ENCODE measurements at regions not wholly inside any gene's neighbourhood (a gene's known extent, or its start where the extent isn't known, plus 50 kb on each side); places are given as distances from the start of the nearest gene placed in this dataset.

GRCh38 chr2:111628221-111628620 lies 255.8 kb downstream of the ANAPC1 start:
- no peak for DNase-seq

GRCh38 chr2:111629983-111630382 lies 254.0 kb downstream of the ANAPC1 start:
- DNase-seq, result no peak

- DNase-seq, result no peak
These were observed 251.3 kb downstream of the ANAPC1 start for GRCh38 chr2:111632661-111633060.

- DNase-seq, result no peak
These were observed 250.8 kb downstream of the ANAPC1 start for GRCh38 chr2:111633189-111633588.

GRCh38 chr2:111633643-111634042 lies 250.3 kb downstream of the ANAPC1 start:
- DNase-seq, result no peak

- DNase-seq, result no peak
These were observed 249.8 kb downstream of the ANAPC1 start for GRCh38 chr2:111634050-111634794.

- DNase-seq, result no peak
These were observed 248.9 kb downstream of the ANAPC1 start for GRCh38 chr2:111634995-111635538.

- DNase-seq, result no peak
These were observed 247.1 kb downstream of the ANAPC1 start for GRCh38 chr2:111636905-111637304.

- DNase-seq, result no peak
These were observed 245.6 kb downstream of the ANAPC1 start for GRCh38 chr2:111638274-111638877.

- DNase-seq, result no peak
These were observed 243.5 kb downstream of the ANAPC1 start for GRCh38 chr2:111640480-111640879.

- no peak for DNase-seq
These were observed 241.2 kb downstream of the ANAPC1 start for GRCh38 chr2:111642586-111643327.

GRCh38 chr2:111643759-111644158 lies 240.2 kb downstream of the ANAPC1 start:
- DNase-seq, result no peak

- DNase-seq, result no peak
These were observed 236.6 kb downstream of the ANAPC1 start for GRCh38 chr2:111647359-111647758.

GRCh38 chr2:111652038-111652437 lies 232.0 kb downstream of the ANAPC1 start:
- DNase-seq, result no peak

GRCh38 chr2:111652681-111653080 lies 231.3 kb downstream of the ANAPC1 start:
- DNase-seq, result no peak

- no peak for DNase-seq
These were observed 230.8 kb downstream of the ANAPC1 start for GRCh38 chr2:111653103-111653624.

GRCh38 chr2:111653913-111654312 lies 230.1 kb downstream of the ANAPC1 start:
- no peak for DNase-seq

- DNase-seq, result no peak
These were observed 229.2 kb downstream of the ANAPC1 start for GRCh38 chr2:111654829-111655228.

- no peak for DNase-seq
These were observed 227.6 kb downstream of the ANAPC1 start for GRCh38 chr2:111656436-111656835.

GRCh38 chr2:111656894-111657293 lies 227.1 kb downstream of the ANAPC1 start:
- no peak for DNase-seq

GRCh38 chr2:111657351-111657975 lies 226.5 kb downstream of the ANAPC1 start:
- no peak for DNase-seq

- no peak for DNase-seq
These were observed 224.3 kb downstream of the ANAPC1 start for GRCh38 chr2:111659361-111660333.

All from activated T-cell treated with anti-CD3 and anti-CD28 coated beads for 4 hours (primary cell).